ENCODE measurements at regions not wholly inside any gene's neighbourhood (a gene's known extent, or its start where the extent isn't known, plus 50 kb on each side); places are given as distances from the start of the nearest gene placed in this dataset.

DNA sequence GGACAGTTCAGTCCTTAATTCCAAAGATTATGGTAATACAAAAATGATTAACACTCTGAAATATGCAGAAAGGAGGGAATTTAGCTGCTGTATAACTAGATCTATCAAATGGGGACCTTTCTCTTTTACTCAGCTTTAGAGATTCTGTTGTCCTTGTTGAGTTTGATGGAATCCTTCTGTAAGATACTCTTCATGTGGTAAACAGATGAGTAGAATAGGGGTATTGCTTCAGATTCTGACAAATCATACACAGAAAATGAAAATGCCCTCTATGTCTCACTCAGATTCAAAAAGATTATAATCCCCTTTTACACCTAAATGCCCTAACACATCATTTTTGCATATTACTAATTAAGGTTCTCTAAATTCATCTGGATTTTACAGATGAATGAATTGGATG, 50.7 kb downstream of the ARHGAP35 start:
- CTCF ChIA-PET = interaction anchor here (1.4 kb wide), 1 partner anchor 17 kb away, joined by 3 read pairs; no protein-coding TSS in a partner anchor

DNA sequence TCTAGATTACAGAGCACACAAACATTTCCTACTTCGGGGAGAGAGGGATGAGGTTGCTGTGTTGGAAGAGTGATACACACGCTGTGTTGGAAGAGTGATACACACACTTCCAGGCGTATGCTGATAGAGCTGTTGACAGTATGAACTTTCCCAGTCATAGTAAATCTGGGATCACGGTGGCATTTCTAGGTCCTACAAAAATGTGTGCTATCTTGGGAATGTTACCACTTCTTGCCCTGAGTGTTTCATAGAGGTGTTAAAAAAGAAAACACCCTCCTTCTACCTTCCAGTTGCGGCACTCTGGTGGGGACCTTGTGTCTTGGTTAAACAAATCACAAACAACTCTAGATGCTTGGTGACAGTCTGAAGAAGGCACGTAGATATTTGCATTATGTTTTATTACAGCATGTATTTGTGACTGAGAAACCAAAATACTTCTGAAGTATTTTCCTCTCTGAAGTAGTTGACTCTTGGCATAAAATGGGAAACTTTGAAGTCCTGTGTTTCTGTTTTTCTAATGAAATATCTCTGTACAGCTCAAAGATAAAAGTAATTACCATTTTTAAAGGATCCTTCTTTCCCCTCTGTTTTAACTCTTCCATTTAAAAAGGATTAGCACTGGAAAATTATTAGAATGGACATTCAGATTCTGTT, 52.5 kb downstream of the ARHGAP35 start:
- peaks cover 5% of the 10 kb centered on the region for H3K36me3 Mint-ChIP-seq (ENCODE audit: low read depth)
- H3K27me3 Mint-ChIP-seq = no peaks in the 10 kb centered on the region
- H3K9me3 Mint-ChIP-seq = no peaks in the 10 kb centered on the region
- no peak overlapping the region for H3K27ac Mint-ChIP-seq
- peaks cover 33% of the 10 kb centered on the region for H3K4me1 Mint-ChIP-seq
- CTCF ChIA-PET = interaction anchor here (0.6 to 1.5 kb wide), 3 partner anchors 10 to 45 kb away, joined by 3 to 5 read pairs (median 3); no protein-coding TSS in a partner anchor
- H3K4me3 Mint-ChIP-seq = no peak overlapping the region
- POLR2A ChIA-PET = no interaction called here
- no peak for DNase-seq

More for the DNA sequence above, 50.7 kb downstream of the ARHGAP35 start:
- POLR2A ChIA-PET = no interaction called here
- Mint-ChIP-seq H3K27me3 (no peaks in the 10 kb centered on the region), H3K4me3 (no peak overlapping the region), H3K27ac (no peak overlapping the region), H3K36me3 (ENCODE audit: low read depth) (peaks cover 4% of the 10 kb centered on the region), H3K4me1 (peaks cover 24% of the 10 kb centered on the region), H3K9me3 (no peaks in the 10 kb centered on the region)
- no peak for DNase-seq

DNA sequence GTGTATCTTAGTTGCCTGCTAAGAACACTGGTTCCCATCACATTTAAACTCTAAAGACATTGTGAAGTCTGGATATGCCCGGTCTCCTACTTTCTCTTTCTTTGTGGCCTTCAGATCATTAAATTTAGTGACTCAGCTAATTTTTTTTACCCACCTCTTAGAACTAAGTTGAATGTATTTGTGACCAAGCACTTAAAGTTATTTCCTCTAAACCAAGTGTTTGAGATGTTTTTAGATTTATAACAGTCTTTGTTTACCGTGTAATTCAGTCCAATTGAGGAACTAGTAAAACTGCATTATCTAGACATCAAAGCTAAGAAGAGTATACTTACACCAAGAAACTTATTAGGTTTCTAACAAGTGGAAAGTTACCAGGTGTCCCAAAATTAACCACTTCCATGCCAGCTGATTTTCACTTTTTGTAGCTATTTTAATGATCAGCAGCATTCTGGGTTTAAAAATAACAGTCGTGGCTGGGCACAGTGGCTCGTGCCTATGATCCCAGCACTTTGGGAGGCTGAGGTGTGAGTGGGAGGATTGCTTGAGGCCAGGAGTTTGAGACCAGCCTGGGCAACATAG, 53.1 kb downstream of the ARHGAP35 start:
- H3K9me3 Mint-ChIP-seq = no peaks in the 10 kb centered on the region
- ChIA-PET CTCF (interaction anchor here (0.6 to 1.5 kb wide), 2 partner anchors 11 kb away, joined by 3 to 5 read pairs; no protein-coding TSS in a partner anchor), POLR2A (no interaction called here)
- H3K36me3 Mint-ChIP-seq (ENCODE audit: low read depth) = peaks cover 11% of the 10 kb centered on the region
- H3K27me3 Mint-ChIP-seq = no peaks in the 10 kb centered on the region
- H3K4me3 Mint-ChIP-seq = no peak overlapping the region
- peaks cover 38% of the 10 kb centered on the region for H3K4me1 Mint-ChIP-seq
- no peak for DNase-seq
- no peak overlapping the region for H3K27ac Mint-ChIP-seq

DNA sequence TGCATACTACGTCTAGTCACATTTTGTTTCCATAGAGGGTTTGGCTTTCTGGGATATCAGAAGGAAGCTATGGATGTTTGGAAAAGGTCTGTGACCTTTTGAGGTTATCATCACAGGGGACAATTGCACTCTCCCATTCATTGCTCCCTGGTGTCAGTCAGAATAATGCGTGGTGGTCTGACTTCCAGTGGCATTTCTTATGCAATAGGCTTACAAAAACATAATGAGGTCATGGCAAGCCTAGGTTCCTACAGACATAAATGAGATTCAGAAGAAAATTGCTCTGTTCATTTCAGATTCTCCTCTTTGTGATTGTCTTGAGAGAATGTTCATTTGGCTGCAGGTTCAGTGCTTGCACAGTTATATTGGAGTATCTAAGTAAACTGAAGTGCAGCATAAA, 54.6 kb downstream of the ARHGAP35 start:
- H3K27ac Mint-ChIP-seq = no peak overlapping the region
- H3K4me3 Mint-ChIP-seq = no peak overlapping the region
- H3K9me3 Mint-ChIP-seq = no peaks in the 10 kb centered on the region
- no peak for DNase-seq
- H3K27me3 Mint-ChIP-seq = no peaks in the 10 kb centered on the region
- POLR2A ChIA-PET = no interaction called here
- CTCF ChIA-PET = interaction anchor here (0.6 to 1.0 kb wide), 3 partner anchors 13 to 715 kb away, joined by 3 to 5 read pairs (median 3); no protein-coding TSS in a partner anchor
- peaks cover 37% of the 10 kb centered on the region for H3K4me1 Mint-ChIP-seq
- H3K36me3 Mint-ChIP-seq (ENCODE audit: low read depth) = peaks cover 19% of the 10 kb centered on the region

DNA sequence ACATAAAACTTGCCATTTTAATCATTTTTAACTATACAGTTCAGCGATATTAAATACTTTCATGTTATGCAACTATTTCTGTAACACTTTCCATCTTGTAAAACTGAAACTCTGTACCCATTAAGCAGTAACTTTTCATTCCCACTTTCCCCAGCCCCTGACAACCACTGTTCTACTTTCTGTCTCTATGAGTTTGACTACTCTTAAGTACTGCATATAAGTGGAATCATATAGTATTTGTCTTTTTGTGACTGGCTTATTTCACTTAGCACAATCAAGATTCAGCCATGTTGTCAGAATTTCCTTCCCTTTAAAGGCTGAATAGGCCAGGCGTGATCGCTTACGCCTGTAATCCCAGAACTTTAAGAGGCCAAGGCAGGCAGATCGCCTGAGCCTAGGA, 56.2 kb downstream of the ARHGAP35 start:
- DNase-seq = no peak
- ChIA-PET POLR2A (no interaction called here), CTCF (no interaction called here)
- H3K4me1 Mint-ChIP-seq = peaks cover 37% of the 10 kb centered on the region
- peaks cover 28% of the 10 kb centered on the region for H3K36me3 Mint-ChIP-seq (ENCODE audit: low read depth)
- H3K9me3 Mint-ChIP-seq = no peaks in the 10 kb centered on the region
- H3K27ac Mint-ChIP-seq = no peak overlapping the region
- H3K27me3 Mint-ChIP-seq = no peaks in the 10 kb centered on the region
- H3K4me3 Mint-ChIP-seq = no peak overlapping the region

DNA sequence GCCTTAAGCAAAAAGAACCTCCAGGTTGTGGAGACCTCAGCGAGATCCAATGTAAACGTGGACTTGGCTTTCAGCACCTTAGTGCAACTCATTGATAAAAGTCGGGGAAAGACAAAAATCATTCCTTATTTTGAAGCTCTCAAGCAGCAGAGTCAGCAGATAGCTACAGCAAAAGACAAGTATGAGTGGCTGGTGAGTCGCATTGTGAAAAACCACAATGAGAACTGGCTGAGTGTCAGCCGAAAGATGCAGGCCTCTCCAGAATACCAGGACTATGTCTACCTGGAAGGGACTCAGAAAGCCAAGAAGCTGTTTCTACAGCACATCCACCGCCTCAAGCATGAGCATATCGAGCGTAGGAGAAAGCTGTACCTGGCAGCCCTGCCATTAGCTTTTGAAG, 58.5 kb downstream of the ARHGAP35 start:
- Mint-ChIP-seq H3K36me3 (ENCODE audit: low read depth) (peaks cover 37% of the 10 kb centered on the region), H3K27me3 (no peaks in the 10 kb centered on the region), H3K4me3 (no peak overlapping the region), H3K27ac (no peak overlapping the region), H3K9me3 (no peaks in the 10 kb centered on the region), H3K4me1 (peaks cover 35% of the 10 kb centered on the region)
- DNase-seq = no peak
- ChIA-PET POLR2A (no interaction called here), CTCF (interaction anchor here (0.5 to 1.5 kb wide), 3 partner anchors 9 to 680 kb away, joined by 3 to 5 read pairs (median 4); no protein-coding TSS in a partner anchor)

DNA sequence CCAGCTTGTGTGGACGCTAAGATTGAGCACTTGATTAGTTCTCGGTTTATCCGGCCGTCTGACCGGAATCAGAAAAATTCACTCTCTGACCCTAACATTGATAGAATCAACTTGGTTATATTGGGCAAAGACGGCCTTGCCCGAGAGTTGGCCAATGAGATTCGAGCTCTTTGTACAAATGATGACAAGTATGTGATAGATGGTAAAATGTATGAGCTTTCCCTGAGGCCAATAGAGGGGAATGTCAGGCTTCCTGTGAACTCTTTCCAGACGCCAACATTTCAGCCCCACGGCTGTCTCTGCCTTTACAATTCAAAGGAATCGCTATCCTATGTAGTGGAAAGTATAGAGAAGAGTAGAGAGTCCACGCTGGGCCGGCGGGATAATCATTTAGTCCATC, 59.6 kb downstream of the ARHGAP35 start:
- Mint-ChIP-seq H3K9me3 (no peaks in the 10 kb centered on the region), H3K36me3 (ENCODE audit: low read depth) (peaks cover 37% of the 10 kb centered on the region), H3K4me1 (peaks cover 42% of the 10 kb centered on the region), H3K27ac (no peak overlapping the region), H3K4me3 (no peak overlapping the region), H3K27me3 (no peaks in the 10 kb centered on the region)
- POLR2A ChIA-PET = no interaction called here
- CTCF ChIA-PET = interaction anchor here (0.6 to 1.5 kb wide), 4 partner anchors 10 to 18 kb away, joined by 3 to 7 read pairs (median 4); no protein-coding TSS in a partner anchor
- DNase-seq = no peak

DNA sequence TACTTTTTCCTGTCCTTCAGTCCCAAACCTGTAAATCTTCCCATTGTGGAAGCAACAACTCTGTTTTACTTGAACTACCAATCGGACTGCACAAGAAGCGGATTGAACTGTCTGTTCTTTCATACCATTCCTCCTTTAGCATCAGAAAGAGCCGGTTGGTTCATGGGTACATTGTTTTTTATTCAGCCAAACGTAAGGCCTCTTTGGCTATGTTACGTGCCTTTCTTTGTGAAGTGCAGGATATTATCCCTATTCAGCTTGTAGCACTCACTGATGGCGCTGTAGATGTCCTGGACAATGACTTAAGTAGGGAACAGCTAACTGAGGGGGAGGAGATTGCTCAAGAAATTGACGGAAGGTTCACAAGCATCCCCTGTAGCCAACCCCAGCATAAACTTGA, 60.3 kb downstream of the ARHGAP35 start:
- Mint-ChIP-seq H3K27ac (no peak overlapping the region), H3K9me3 (no peaks in the 10 kb centered on the region), H3K36me3 (ENCODE audit: low read depth) (peaks cover 37% of the 10 kb centered on the region), H3K4me3 (no peak overlapping the region), H3K4me1 (peaks cover 45% of the 10 kb centered on the region), H3K27me3 (no peaks in the 10 kb centered on the region)
- ChIA-PET POLR2A (no interaction called here), CTCF (interaction anchor here (0.6 to 1.4 kb wide), 2 partner anchors 16 to 18 kb away, joined by 3 to 7 read pairs; no protein-coding TSS in a partner anchor)
- DNase-seq = no peak

DNA sequence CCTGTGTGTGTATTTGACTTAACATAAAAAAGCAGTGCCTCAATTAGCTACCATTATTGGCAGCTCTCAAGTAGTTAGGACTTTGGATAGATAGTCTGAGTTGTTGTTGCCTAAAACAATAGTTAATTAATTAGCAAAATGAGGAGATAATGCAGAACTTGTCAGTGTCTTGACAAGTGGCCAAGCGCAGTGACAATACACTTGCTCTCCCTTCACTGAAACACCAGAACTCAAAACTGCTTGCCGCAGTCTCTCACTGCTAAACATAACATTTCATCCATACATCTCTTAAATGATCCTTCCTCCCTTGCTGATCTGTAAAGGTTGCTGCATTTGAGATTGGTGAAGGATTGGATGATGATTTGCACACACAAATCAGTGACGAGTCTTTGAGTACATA, 61.7 kb downstream of the ARHGAP35 start:
- no peak for DNase-seq
- H3K27ac Mint-ChIP-seq = no peak overlapping the region
- H3K4me3 Mint-ChIP-seq = no peak overlapping the region
- H3K9me3 Mint-ChIP-seq = no peaks in the 10 kb centered on the region
- no peaks in the 10 kb centered on the region for H3K27me3 Mint-ChIP-seq
- H3K4me1 Mint-ChIP-seq = peaks cover 47% of the 10 kb centered on the region
- H3K36me3 Mint-ChIP-seq (ENCODE audit: low read depth) = peaks cover 37% of the 10 kb centered on the region
- POLR2A ChIA-PET = no interaction called here
- CTCF ChIA-PET = interaction anchor here (0.6 kb wide), 1 partner anchor 84 kb away, joined by 5 read pairs; no protein-coding TSS in a partner anchor

DNA sequence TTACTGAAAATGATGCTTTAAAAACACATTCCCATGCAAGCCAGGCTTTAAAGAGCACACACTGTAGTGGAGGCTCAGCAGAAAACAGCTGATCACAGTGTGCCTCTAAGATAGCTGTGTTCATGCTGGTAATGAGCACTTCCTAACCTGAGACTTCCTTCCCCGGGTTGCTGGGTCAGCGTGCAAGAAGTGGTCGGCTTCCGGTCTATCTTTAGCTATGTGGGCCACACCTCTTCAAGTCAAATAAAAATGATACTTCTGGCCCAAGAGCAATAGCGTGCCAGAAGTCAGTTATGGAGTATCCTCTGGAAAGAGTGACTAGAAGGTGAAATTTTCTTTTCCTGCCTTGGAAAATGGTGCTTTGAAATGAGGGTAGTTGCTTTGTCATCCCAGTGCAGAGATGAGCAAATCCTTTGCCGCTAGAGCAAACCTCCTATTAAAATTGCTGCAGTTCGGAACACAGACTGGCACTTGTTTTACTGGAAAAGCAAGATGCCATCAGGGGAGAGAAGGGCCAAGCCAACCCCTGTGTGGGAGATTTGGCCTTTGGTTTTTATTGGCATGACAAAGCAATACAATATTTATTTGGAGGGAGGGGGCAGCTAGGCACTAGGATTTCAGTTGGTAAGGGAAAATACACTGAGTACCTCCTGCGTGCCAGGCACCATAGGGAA, 64.2 kb downstream of the ARHGAP35 start:
- DNase-seq = peak; percentile 21
- ChIA-PET CTCF (interaction anchor here (0.6 to 2.0 kb wide), 9 partner anchors 9 to 563 kb away, joined by 3 to 6 read pairs (median 3); no protein-coding TSS in a partner anchor), POLR2A (interaction anchor here (0.9 kb wide), 1 partner anchor 31 kb away, joined by 3 read pairs; no protein-coding TSS in a partner anchor)
- Mint-ChIP-seq H3K4me3 (no peak overlapping the region), H3K9me3 (no peaks in the 10 kb centered on the region), H3K36me3 (ENCODE audit: low read depth) (peaks cover 20% of the 10 kb centered on the region), H3K27me3 (no peaks in the 10 kb centered on the region), H3K4me1 (peaks cover 41% of the 10 kb centered on the region), H3K27ac (peak overlapping the region; percentile 1)

DNA sequence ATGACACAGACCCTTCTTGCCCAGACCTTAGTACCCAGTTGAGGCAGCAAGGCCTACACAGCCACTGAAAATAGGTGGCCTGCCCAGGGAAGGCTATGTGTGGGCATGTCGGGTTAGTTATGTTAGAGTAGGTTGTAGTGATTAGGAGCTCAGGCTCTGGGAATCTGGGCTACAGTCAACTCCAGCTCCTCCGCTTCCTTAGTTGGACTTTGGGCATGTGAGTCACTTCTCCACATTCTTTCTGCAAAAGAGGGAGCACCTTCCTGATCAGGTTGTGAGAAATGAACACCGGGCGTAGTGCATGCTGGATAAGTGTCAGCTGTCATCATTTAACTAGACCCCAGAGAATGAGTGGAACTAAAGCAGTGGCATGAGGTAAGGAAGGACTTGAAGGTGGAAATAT, 64.8 kb downstream of the ARHGAP35 start:
- H3K4me1 Mint-ChIP-seq = peaks cover 41% of the 10 kb centered on the region
- H3K36me3 Mint-ChIP-seq (ENCODE audit: low read depth) = peaks cover 18% of the 10 kb centered on the region
- H3K9me3 Mint-ChIP-seq = no peaks in the 10 kb centered on the region
- POLR2A ChIA-PET = interaction anchor here (0.6 kb wide), 1 partner anchor 34 kb away, joined by 3 read pairs; no protein-coding TSS in a partner anchor
- no peak overlapping the region for H3K4me3 Mint-ChIP-seq
- no peak for DNase-seq
- no peaks in the 10 kb centered on the region for H3K27me3 Mint-ChIP-seq
- CTCF ChIA-PET = interaction anchor here (0.6 to 2.0 kb wide), 6 partner anchors 8 to 177 kb away, joined by 3 to 7 read pairs (median 5); no protein-coding TSS in a partner anchor
- no peak overlapping the region for H3K27ac Mint-ChIP-seq

DNA sequence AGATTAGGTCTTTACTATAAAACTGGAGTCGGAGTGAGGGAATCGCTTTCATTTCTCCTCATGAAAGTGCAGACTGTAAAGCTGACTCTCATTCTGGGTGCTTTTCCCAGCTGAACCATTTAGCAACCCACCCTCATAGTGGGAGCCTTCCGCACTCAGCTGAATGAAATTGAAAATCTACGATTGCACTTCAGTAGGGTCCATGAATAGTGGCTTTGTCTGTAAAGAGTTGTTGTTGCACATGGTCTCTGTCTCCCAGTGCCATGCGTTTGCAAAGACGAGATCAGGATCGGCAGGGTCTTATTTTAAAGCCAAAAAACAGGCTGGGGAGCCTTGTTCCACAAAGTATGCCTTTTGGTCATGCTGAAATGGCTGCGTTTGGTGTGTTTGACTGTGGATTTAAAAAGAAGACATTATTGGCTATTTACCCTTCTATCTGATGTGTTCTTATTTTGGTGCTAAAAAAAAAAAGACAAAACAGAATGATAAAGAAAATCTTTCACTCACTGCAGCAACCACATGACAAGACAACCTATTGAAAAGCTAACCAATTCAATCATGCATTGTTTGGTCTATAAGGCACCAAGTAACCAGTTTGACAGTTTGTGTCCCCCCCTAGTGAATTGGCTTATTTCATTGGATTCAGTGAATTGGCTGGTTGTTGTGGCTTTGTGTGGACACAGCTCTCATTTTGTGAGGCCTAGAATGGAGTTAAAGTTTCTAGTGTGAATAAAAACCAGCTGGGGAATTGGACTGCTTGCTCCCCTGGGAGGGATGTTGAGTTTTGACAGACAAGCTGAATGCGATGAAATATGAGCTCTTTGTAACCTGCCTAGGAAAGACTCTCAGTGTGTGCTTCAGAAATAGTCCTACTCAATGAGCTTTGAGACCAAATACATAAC, 65.6 kb downstream of the ARHGAP35 start:
- POLR2A ChIA-PET = interaction anchor here (0.6 kb wide), 1 partner anchor 33 kb away, joined by 3 read pairs; no protein-coding TSS in a partner anchor
- H3K27ac Mint-ChIP-seq = no peak overlapping the region
- CTCF ChIA-PET = interaction anchor here (0.6 to 2.0 kb wide), 5 partner anchors 13 to 39 kb away, joined by 3 to 7 read pairs (median 4); no protein-coding TSS in a partner anchor
- peaks cover 41% of the 10 kb centered on the region for H3K4me1 Mint-ChIP-seq
- no peak overlapping the region for H3K4me3 Mint-ChIP-seq
- H3K9me3 Mint-ChIP-seq = no peaks in the 10 kb centered on the region
- no peaks in the 10 kb centered on the region for H3K27me3 Mint-ChIP-seq
- H3K36me3 Mint-ChIP-seq (ENCODE audit: low read depth) = peaks cover 10% of the 10 kb centered on the region
- DNase-seq = no peak

Data from activated CD4-positive, alpha-beta T cell treated with anti-CD3 and anti-CD28 coated beads, Interleukin-2, amount 10 ng/mL, durations not matched to agents 7 days and 5 days (primary cell).